ENCODE measurements at regions not wholly inside any gene's neighbourhood (a gene's known extent, or its start where the extent isn't known, plus 50 kb on each side); places are given as distances from the start of the nearest gene placed in this dataset.

DNA sequence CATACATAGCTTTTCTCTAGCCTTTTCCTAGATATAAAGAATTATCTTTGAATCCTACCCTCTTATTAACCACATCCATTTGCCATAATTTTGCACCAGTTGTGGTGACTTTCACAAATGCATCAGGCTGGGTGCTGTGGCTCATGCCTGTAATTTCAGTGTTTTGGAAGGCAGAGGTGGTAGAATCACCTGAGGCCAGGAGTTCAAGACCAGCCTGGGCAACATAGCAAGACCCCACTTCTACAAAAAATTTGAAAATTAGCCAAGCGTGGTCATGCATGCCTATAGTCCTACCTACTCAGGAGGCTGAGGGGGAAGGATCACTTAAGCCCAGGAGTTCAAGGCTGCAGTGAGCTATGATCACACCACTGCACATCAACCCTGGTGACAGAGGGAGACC is 672.4 kb upstream of the CHAC2 start:
- BruUV-seq (replicated peaks), result no TSS peak
- Mint-ChIP-seq H3K9me3 (ENCODE audit: unreplicated experiment) (no peaks in the 10 kb centered on the region), H3K4me3 (ENCODE audit: unreplicated experiment) (no peak overlapping the region), H3K27me3 (ENCODE audit: insufficient read depth, unreplicated experiment) (no peaks in the 10 kb centered on the region), H3K4me1 (ENCODE audit: insufficient read depth, unreplicated experiment) (peaks cover 6% of the 10 kb centered on the region), H3K36me3 (ENCODE audit: insufficient read depth, unreplicated experiment) (no peaks in the 10 kb centered on the region), H3K27ac (ENCODE audit: low read depth, unreplicated experiment) (no peak overlapping the region)
- CTCF ChIA-PET, result no interaction called here
- intact Hi-C loops (cut with micrococcal nuclease), result no loop called here
- TF ChIP-seq, protein P1, sequence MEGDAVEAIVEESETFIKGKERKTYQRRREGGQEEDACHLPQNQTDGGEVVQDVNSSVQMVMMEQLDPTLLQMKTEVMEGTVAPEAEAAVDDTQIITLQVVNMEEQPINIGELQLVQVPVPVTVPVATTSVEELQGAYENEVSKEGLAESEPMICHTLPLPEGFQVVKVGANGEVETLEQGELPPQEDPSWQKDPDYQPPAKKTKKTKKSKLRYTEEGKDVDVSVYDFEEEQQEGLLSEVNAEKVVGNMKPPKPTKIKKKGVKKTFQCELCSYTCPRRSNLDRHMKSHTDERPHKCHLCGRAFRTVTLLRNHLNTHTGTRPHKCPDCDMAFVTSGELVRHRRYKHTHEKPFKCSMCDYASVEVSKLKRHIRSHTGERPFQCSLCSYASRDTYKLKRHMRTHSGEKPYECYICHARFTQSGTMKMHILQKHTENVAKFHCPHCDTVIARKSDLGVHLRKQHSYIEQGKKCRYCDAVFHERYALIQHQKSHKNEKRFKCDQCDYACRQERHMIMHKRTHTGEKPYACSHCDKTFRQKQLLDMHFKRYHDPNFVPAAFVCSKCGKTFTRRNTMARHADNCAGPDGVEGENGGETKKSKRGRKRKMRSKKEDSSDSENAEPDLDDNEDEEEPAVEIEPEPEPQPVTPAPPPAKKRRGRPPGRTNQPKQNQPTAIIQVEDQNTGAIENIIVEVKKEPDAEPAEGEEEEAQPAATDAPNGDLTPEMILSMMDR (IDR thresholded peaks at IDR 0.05; ENCODE audit: unreplicated experiment), result no peak
- POLR2A ChIA-PET, result no interaction called here
- no peak for DNase-seq (ENCODE audit: unreplicated experiment)

DNA sequence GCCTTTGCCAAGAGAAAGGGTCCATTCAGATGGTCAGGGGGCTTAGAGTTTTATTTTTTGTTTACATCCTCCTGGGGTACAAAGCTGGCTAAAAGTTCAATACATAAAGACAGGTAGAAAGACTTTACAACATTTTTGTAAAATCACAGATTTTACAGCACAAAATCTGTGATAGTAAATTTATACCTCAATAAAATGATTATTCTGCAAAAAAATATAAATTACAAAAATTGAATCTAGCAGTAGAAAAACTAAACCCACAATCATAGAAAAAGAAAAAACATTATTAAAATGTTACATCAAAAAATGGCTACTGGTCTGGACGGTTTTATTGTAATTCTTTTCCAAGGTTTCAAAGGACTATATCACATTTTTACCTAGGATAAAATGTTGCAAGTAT is 674.2 kb upstream of the CHAC2 start:
- TF ChIP-seq, protein P1 (IDR thresholded peaks at IDR 0.05; ENCODE audit: unreplicated experiment), result no peak
- no peak for DNase-seq (ENCODE audit: unreplicated experiment)
- intact Hi-C loops (cut with micrococcal nuclease), result no loop called here
- H3K4me3 Mint-ChIP-seq (ENCODE audit: unreplicated experiment), result no peak overlapping the region
- CTCF ChIA-PET, result no interaction called here
- no peaks in the 10 kb centered on the region for H3K36me3 Mint-ChIP-seq (ENCODE audit: insufficient read depth, unreplicated experiment)
- POLR2A ChIA-PET, result no interaction called here
- no peaks in the 10 kb centered on the region for H3K4me1 Mint-ChIP-seq (ENCODE audit: insufficient read depth, unreplicated experiment)
- no peaks in the 10 kb centered on the region for H3K27me3 Mint-ChIP-seq (ENCODE audit: insufficient read depth, unreplicated experiment)
- H3K27ac Mint-ChIP-seq (ENCODE audit: low read depth, unreplicated experiment), result no peak overlapping the region
- no TSS peak for BruUV-seq (replicated peaks)
- no peaks in the 10 kb centered on the region for H3K9me3 Mint-ChIP-seq (ENCODE audit: unreplicated experiment)

DNA sequence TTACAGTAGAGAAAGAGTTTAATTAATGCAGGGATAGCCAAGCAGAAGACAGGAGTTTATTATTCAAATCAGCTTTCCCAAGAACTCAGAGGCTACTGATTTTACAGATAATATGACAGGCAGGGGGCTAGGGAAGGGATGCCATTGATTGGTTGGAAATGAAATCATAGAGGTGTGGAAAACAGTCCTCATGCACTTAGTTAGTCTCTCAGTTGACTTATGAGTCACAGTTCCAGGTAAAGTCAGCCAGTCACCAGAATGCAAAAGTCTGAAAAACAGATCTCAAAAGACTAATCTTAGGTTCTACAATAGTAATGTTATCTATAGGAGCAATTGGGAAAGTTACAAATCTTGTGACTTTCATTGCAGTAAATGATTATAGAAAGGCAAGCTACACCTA is 676.4 kb upstream of the CHAC2 start:
- POLR2A ChIA-PET, result no interaction called here
- TF ChIP-seq, protein P1 (IDR thresholded peaks at IDR 0.05; ENCODE audit: unreplicated experiment), result no peak
- Mint-ChIP-seq H3K4me1 (ENCODE audit: insufficient read depth, unreplicated experiment) (peaks cover 8% of the 10 kb centered on the region), H3K27me3 (ENCODE audit: insufficient read depth, unreplicated experiment) (no peaks in the 10 kb centered on the region), H3K9me3 (ENCODE audit: unreplicated experiment) (no peaks in the 10 kb centered on the region), H3K36me3 (ENCODE audit: insufficient read depth, unreplicated experiment) (no peaks in the 10 kb centered on the region), H3K27ac (ENCODE audit: low read depth, unreplicated experiment) (no peak overlapping the region), H3K4me3 (ENCODE audit: unreplicated experiment) (no peak overlapping the region)
- intact Hi-C loops (cut with micrococcal nuclease), result no loop called here
- BruUV-seq (replicated peaks), result no TSS peak
- CTCF ChIA-PET, result no interaction called here
- peak; percentile 3 for DNase-seq (ENCODE audit: unreplicated experiment)

DNA sequence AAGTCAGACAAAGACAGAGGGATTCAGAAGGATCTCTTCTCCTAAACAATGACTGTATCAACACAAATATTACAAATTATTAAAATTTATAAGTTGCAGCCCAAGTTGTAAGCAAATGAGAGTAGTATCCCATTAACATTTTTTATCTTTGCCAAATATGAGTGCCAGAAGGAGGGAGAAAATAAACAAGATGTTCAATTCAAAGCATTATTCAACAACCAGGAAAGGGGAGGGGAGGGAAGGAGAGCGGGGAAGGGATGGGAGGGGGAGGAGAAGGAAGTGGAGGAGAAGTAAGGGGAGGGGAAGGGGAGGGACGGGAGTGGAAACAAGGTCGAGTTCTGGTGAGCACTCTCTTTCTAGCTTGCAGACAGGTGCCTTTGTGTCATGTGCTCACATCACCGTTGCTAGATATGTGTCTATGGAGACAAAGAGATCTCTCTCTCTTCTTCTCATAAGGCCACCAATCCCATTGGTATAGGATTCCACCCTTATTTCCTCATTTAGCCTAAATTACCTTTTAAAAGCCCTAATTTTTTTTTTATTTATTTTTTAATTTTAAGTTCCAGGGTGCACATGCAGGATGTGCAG is 679.6 kb upstream of the CHAC2 start:
- Mint-ChIP-seq H3K36me3 (ENCODE audit: insufficient read depth, unreplicated experiment) (no peaks in the 10 kb centered on the region), H3K27me3 (ENCODE audit: insufficient read depth, unreplicated experiment) (no peaks in the 10 kb centered on the region), H3K4me3 (ENCODE audit: unreplicated experiment) (no peak overlapping the region), H3K9me3 (ENCODE audit: unreplicated experiment) (no peaks in the 10 kb centered on the region), H3K4me1 (ENCODE audit: insufficient read depth, unreplicated experiment) (peaks cover 8% of the 10 kb centered on the region), H3K27ac (ENCODE audit: low read depth, unreplicated experiment) (peak overlapping the region; percentile 78)
- TF ChIP-seq, protein P1 (IDR thresholded peaks at IDR 0.05; ENCODE audit: unreplicated experiment), result no peak
- intact Hi-C loops (cut with micrococcal nuclease), result no loop called here
- ChIA-PET CTCF (interaction anchor here (0.7 kb wide), 1 partner anchor 444 kb away, joined by 3 read pairs; no protein-coding TSS in a partner anchor), POLR2A (no interaction called here)
- BruUV-seq (replicated peaks), result no TSS peak
- DNase-seq (ENCODE audit: unreplicated experiment), result no peak
